ENCODE measurements at regions not wholly inside any gene's neighbourhood (a gene's known extent, or its start where the extent isn't known, plus 50 kb on each side); places are given as distances from the start of the nearest gene placed in this dataset.

GRCh38 chr16:88298833-88299745, 83.7 kb upstream of the ZNF469 start:
- no peak overlapping the region for H3K27ac ChIP-seq (ENCODE audit: low read length)
- no peaks in the 10 kb centered on the region for H3K27me3 ChIP-seq (ENCODE audit: low read depth, low read length)
- TF ChIP-seq EZH2phosphoT487 (IDR thresholded peaks at IDR 0.05; ENCODE audit: low read depth) (no peak), CTCF (IDR thresholded peaks at IDR 0.05; ENCODE audit: low read depth, low read length) (no peak)
- no peak overlapping the region for H3K4me2 ChIP-seq (ENCODE audit: low read length)
- no peaks in the 10 kb centered on the region for H3K36me3 ChIP-seq (replicated peaks; ENCODE audit: low read depth, low read length)
- no peak overlapping the region for H2AFZ ChIP-seq (ENCODE audit: low read depth, low read length)
- no peak overlapping the region for H3K9ac ChIP-seq (ENCODE audit: low read length)
- H3K4me3 ChIP-seq (ENCODE audit: low read length), result no peak overlapping the region
- H3K79me2 ChIP-seq (ENCODE audit: low read length), result no peaks in the 10 kb centered on the region
- no peaks in the 10 kb centered on the region for H3K9me3 ChIP-seq (ENCODE audit: insufficient read depth, low read length)
- no peaks in the 10 kb centered on the region for H4K20me1 ChIP-seq (ENCODE audit: insufficient read depth, low read length)
- no peaks in the 10 kb centered on the region for H3K4me1 ChIP-seq (ENCODE audit: low read length)

GRCh38 chr16:88299751-88300462, 82.9 kb upstream of the ZNF469 start:
- H3K36me3 ChIP-seq (replicated peaks; ENCODE audit: low read depth, low read length), result no peaks in the 10 kb centered on the region
- H3K79me2 ChIP-seq (ENCODE audit: low read length), result no peaks in the 10 kb centered on the region
- H4K20me1 ChIP-seq (ENCODE audit: insufficient read depth, low read length), result no peaks in the 10 kb centered on the region
- no peak overlapping the region for H3K9ac ChIP-seq (ENCODE audit: low read length)
- no peak overlapping the region for H3K4me2 ChIP-seq (ENCODE audit: low read length)
- H3K27me3 ChIP-seq (ENCODE audit: low read depth, low read length), result no peaks in the 10 kb centered on the region
- no peak overlapping the region for H2AFZ ChIP-seq (ENCODE audit: low read depth, low read length)
- H3K27ac ChIP-seq (ENCODE audit: low read length), result no peak overlapping the region
- no peaks in the 10 kb centered on the region for H3K9me3 ChIP-seq (ENCODE audit: insufficient read depth, low read length)
- no peak overlapping the region for H3K4me3 ChIP-seq (ENCODE audit: low read length)
- TF ChIP-seq CTCF (IDR thresholded peaks at IDR 0.05; ENCODE audit: low read depth, low read length), result no peak
- no peak for TF ChIP-seq EZH2phosphoT487 (IDR thresholded peaks at IDR 0.05; ENCODE audit: low read depth)
- no peaks in the 10 kb centered on the region for H3K4me1 ChIP-seq (ENCODE audit: low read length)

- no peaks in the 10 kb centered on the region for H3K27me3 ChIP-seq (ENCODE audit: low read depth, low read length)
- H3K79me2 ChIP-seq (ENCODE audit: low read length), result no peaks in the 10 kb centered on the region
- no peaks in the 10 kb centered on the region for H4K20me1 ChIP-seq (ENCODE audit: insufficient read depth, low read length)
- H3K4me1 ChIP-seq (ENCODE audit: low read length), result no peaks in the 10 kb centered on the region
- no peak overlapping the region for H3K4me3 ChIP-seq (ENCODE audit: low read length)
- H3K9ac ChIP-seq (ENCODE audit: low read length), result no peak overlapping the region
- no peak overlapping the region for H3K4me2 ChIP-seq (ENCODE audit: low read length)
- no peaks in the 10 kb centered on the region for H3K36me3 ChIP-seq (replicated peaks; ENCODE audit: low read depth, low read length)
- H3K9me3 ChIP-seq (ENCODE audit: insufficient read depth, low read length), result no peaks in the 10 kb centered on the region
- H2AFZ ChIP-seq (ENCODE audit: low read depth, low read length), result no peak overlapping the region
- TF ChIP-seq EZH2phosphoT487 (IDR thresholded peaks at IDR 0.05; ENCODE audit: low read depth) (no peak), CTCF (IDR thresholded peaks at IDR 0.05; ENCODE audit: low read depth, low read length) (no peak)
- no peak overlapping the region for H3K27ac ChIP-seq (ENCODE audit: low read length)
Observed at GRCh38 chr16:88300463-88300835, 82.3 kb upstream of the ZNF469 start.

DNA sequence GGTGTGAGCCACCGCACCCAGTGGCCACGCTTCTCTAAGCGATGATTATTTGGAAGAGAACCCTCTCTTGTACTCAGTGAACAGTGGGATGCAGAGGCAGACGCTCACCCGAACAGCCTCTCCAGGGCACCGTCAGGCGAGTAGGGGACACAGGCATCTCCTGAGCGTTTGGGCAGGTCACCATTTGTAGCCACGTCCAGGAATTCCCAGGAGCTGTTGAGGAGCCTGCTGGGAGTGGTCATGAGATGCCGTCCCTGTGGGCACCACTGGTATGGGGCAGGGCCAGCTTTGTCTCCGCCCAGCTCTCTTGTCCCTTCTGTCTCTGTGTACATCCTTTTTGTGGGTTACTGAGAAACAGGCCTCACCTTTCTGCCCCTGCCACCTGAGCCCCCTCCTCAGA, 81.3 kb upstream of the ZNF469 start:
- H3K27ac ChIP-seq (ENCODE audit: low read length), result no peak overlapping the region
- no peaks in the 10 kb centered on the region for H4K20me1 ChIP-seq (ENCODE audit: insufficient read depth, low read length)
- H3K4me3 ChIP-seq (ENCODE audit: low read length), result no peak overlapping the region
- no peak overlapping the region for H2AFZ ChIP-seq (ENCODE audit: low read depth, low read length)
- no peaks in the 10 kb centered on the region for H3K79me2 ChIP-seq (ENCODE audit: low read length)
- H3K9ac ChIP-seq (ENCODE audit: low read length), result no peak overlapping the region
- no peak overlapping the region for H3K4me2 ChIP-seq (ENCODE audit: low read length)
- H3K27me3 ChIP-seq (ENCODE audit: low read depth, low read length), result no peaks in the 10 kb centered on the region
- H3K9me3 ChIP-seq (ENCODE audit: insufficient read depth, low read length), result no peaks in the 10 kb centered on the region
- no peaks in the 10 kb centered on the region for H3K36me3 ChIP-seq (replicated peaks; ENCODE audit: low read depth, low read length)
- H3K4me1 ChIP-seq (ENCODE audit: low read length), result no peaks in the 10 kb centered on the region
- TF ChIP-seq EZH2phosphoT487 (IDR thresholded peaks at IDR 0.05; ENCODE audit: low read depth), result no peak
- TF ChIP-seq CTCF (IDR thresholded peaks at IDR 0.05; ENCODE audit: low read depth, low read length), result no peak
